GM12878 (cell line): ENCODE measurements at regions not wholly inside any gene's neighbourhood (a gene's known extent, or its start where the extent isn't known, plus 50 kb on each side); places are given as distances from the start of the nearest gene placed in this dataset.

Experiments
- ATF7 ChIP-seq: fragments of 450-650 bp; IDR thresholded peaks from 2 replicates; pipeline ENCODE4 v1.6.1; 2016; ENCODE audit warnings: low read depth, mild to moderate bottlenecking
- BCL11A ChIP-seq: IDR thresholded peaks from 2 replicates; pipeline ENCODE4 v1.6.1; 2011; ENCODE audit warnings: low read depth, low read length
- BCLAF1 ChIP-seq: fragments of 450-650 bp; IDR thresholded peaks from 2 replicates; pipeline ENCODE4 v1.6.1; 2017; ENCODE audit warnings: antibody characterized with exemption, mild to moderate bottlenecking, moderate library complexity
- BMI1 ChIP-seq: fragments of 450-650 bp; IDR thresholded peaks from 2 replicates; pipeline ENCODE4 v1.6.1; 2016; ENCODE audit warnings: mild to moderate bottlenecking, moderate library complexity, borderline replicate concordance
- E2F4 ChIP-seq: IDR thresholded peaks from 2 replicates; pipeline ENCODE4 v1.6.1; 2012; ENCODE audit warnings: low read depth, low read length, improper control_type of control experiment
- ETV6 ChIP-seq, 2 experiments: fragments of 450-650 bp in 1 of 2; IDR thresholded peaks in 1 of 2; conservative IDR thresholded peaks in 1 of 2; 2 replicates each; pipeline ENCODE4 v1.6.1; 2014; ENCODE audit warnings: antibody characterized with exemption in 1 of 2, borderline replicate concordance in 1 of 2, low read depth in 1 of 2, mild to moderate bottlenecking in 1 of 2, moderate library complexity in 1 of 2
- IRF4 ChIP-seq: IDR thresholded peaks from 2 replicates; pipeline ENCODE4 v1.6.1; 2011; ENCODE audit warnings: low read depth, low read length
- JUNB ChIP-seq: IDR thresholded peaks from 2 replicates; pipeline ENCODE4 v1.6.1; 2016; ENCODE audit warnings: antibody characterized with exemption, mild to moderate bottlenecking
- ZBTB33 ChIP-seq: fragments of 450-650 bp; IDR thresholded peaks from 2 replicates; pipeline ENCODE4 v1.6.1; 2017; ENCODE audit warnings: mild to moderate bottlenecking
- ZNF592 ChIP-seq: fragments of 450-650 bp; IDR thresholded peaks from 2 replicates; pipeline ENCODE4 v1.6.1; 2017; ENCODE audit warnings: mild to moderate bottlenecking, moderate library complexity
- ZNF687 ChIP-seq: fragments of 450-650 bp; IDR thresholded peaks from 2 replicates; pipeline ENCODE4 v1.6.1; 2017; ENCODE audit warnings: mild to moderate bottlenecking, moderate library complexity

GRCh38 chr5:12920527-12920926, 1016.3 kb upstream of the CTNND2 start (continued):
- TF ChIP-seq ZNF592 (no peak), ZBTB33 (no peak), JUNB (no peak), E2F4 (no peak), BCLAF1 (no peak), BMI1 (no peak), ATF7 (no peak), ETV6 (conservative IDR thresholded peaks at IDR 0.05 in 1 of 2, IDR thresholded peaks at IDR 0.05 in 1 of 2; ENCODE audit: borderline replicate concordance in 1 of 2, low read depth in 1 of 2) (no peak), BCL11A (no peak), IRF4 (no peak), ZNF687 (no peak)
